IMR-90 (cell line): ENCODE measurements at regions not wholly inside any gene's neighbourhood (a gene's known extent, or its start where the extent isn't known, plus 50 kb on each side); places are given as distances from the start of the nearest gene placed in this dataset.

Experiments
- ATAC-seq: fragments of 200-7000 bp; cut with Tn5 transposase; 2 replicates; pipeline ENCODE4 v1.9.1; 2020; ENCODE audit warnings: low read depth, mild to moderate bottlenecking, moderate library complexity
- BruUV-seq: library from RNA; stranded (reverse); fragments of 400-500 nt; replicated peaks from 2 replicates; lab custom pipeline; 2021; lab: Mats Ljungman, UMichigan
- CTCF ChIA-PET: fragments of 300-600 bp; formaldehyde crosslinking; extraction: SDS; loops from one replicate; lab custom pipeline; 2021; ENCODE audit warnings: antibody characterized with exemption; lab: Yijun Ruan, JAX
- POLR2A ChIA-PET: fragments of 300-600 bp; sonication (Branson Sonifier 250); formaldehyde crosslinking; loops from one replicate; lab custom pipeline; 2022; ENCODE audit warnings: antibody characterized with exemption; ENCODE audit not compliant: unreplicated experiment; lab: Charles Lee
- DNase-seq: peaks from one replicate; pipeline ENCODE4 v3.0.0; 2013
- H2AFZ ChIP-seq: replicated peaks from 2 replicates; pipeline ENCODE3; 2013; ENCODE audit warnings: low read length, mild to moderate bottlenecking; ENCODE audit not compliant: poor library complexity
- H2AK5ac ChIP-seq: 2 replicates; pipeline ENCODE4 v1.6.1; 2013; ENCODE audit warnings: low read depth, low read length, inconsistent platforms
- H2AK9ac ChIP-seq: replicated peaks from 2 replicates; pipeline ENCODE3; 2013; ENCODE audit warnings: mild to moderate bottlenecking, low read depth, low read length, moderate library complexity; ENCODE audit not compliant: poor library complexity
- H2BK120ac ChIP-seq: 2 replicates; pipeline ENCODE4 v1.6.1; 2013; ENCODE audit warnings: low read depth, low read length, inconsistent platforms
- H2BK15ac ChIP-seq: 3 replicates; pipeline ENCODE4 v1.6.1; 2013; ENCODE audit warnings: low read depth, low read length, inconsistent platforms
- H2BK20ac ChIP-seq: 2 replicates; pipeline ENCODE4 v1.6.1; 2013; ENCODE audit warnings: low read depth, mild to moderate bottlenecking, inconsistent platforms, low read length, moderate library complexity
- H2BK5ac ChIP-seq: 2 replicates; pipeline ENCODE4 v1.6.1; 2013; ENCODE audit warnings: mild to moderate bottlenecking, low read depth, low read length, inconsistent platforms; ENCODE audit not compliant: poor library complexity, severe bottlenecking
- H3K14ac ChIP-seq: replicated peaks from 2 replicates; pipeline ENCODE4 v1.6.1; 2013; ENCODE audit warnings: low read depth, low read length, inconsistent platforms
- H3K18ac ChIP-seq: 2 replicates; pipeline ENCODE4 v1.6.1; 2013; ENCODE audit warnings: low read depth, low read length, control low read depth
- H3K23ac ChIP-seq: 2 replicates; pipeline ENCODE4 v1.6.1; 2013; ENCODE audit warnings: low read depth, low read length, inconsistent platforms
- H3K27ac ChIP-seq: 2 replicates; pipeline ENCODE4 v1.5.1; 2013; ENCODE audit warnings: mild to moderate bottlenecking, control low read depth, low read length; ENCODE audit not compliant: insufficient read depth
- H3K27me3 ChIP-seq: 2 replicates; pipeline ENCODE4 v1.6.1; 2013; ENCODE audit warnings: low read length; ENCODE audit not compliant: control insufficient read depth, insufficient read depth
- H3K36me3 ChIP-seq: 2 replicates; pipeline ENCODE4 v1.6.1; 2013; ENCODE audit warnings: low read length, mixed read lengths; ENCODE audit not compliant: control insufficient read depth, insufficient read depth
- H3K4ac ChIP-seq: 2 replicates; pipeline ENCODE4 v1.6.1; 2013; ENCODE audit warnings: low read depth, low read length, inconsistent platforms
- H3K4me1 ChIP-seq: 2 replicates; pipeline ENCODE4 v1.6.1; 2013; ENCODE audit warnings: low read length, mixed read lengths; ENCODE audit not compliant: control insufficient read depth, insufficient read depth
- H3K4me2 ChIP-seq: 2 replicates; pipeline ENCODE4 v1.6.1; 2013; ENCODE audit warnings: low read depth, mild to moderate bottlenecking, control low read depth, low read length, moderate library complexity
- H3K4me3 ChIP-seq: 2 replicates; pipeline ENCODE4 v1.5.1; 2013; ENCODE audit warnings: low read depth, mild to moderate bottlenecking, control low read depth, low read length, moderate library complexity; ENCODE audit not compliant: insufficient read depth
- H3K56ac ChIP-seq: 2 replicates; pipeline ENCODE4 v1.6.1; 2013; ENCODE audit warnings: low read length, inconsistent platforms; ENCODE audit not compliant: insufficient read depth; ENCODE audit errors: extremely low read depth
- H3K79me1 ChIP-seq, 2 experiments: 2 replicates each; pipeline ENCODE4 v1.6.1; 2013; ENCODE audit warnings: low read length in 2 of 2, inconsistent platforms in 1 of 2, low read depth in 1 of 2
- H3K9ac ChIP-seq: 2 replicates; pipeline ENCODE4 v1.6.1; 2013; ENCODE audit warnings: low read depth, low read length, control low read depth
- H3K9me1 ChIP-seq: 2 replicates; pipeline ENCODE4 v1.6.1; 2013; ENCODE audit warnings: low read length, inconsistent platforms; ENCODE audit not compliant: insufficient read depth
- H3K9me3 ChIP-seq: 2 replicates; pipeline ENCODE4 v1.6.1; 2013; ENCODE audit warnings: low read length; ENCODE audit not compliant: control insufficient read depth, insufficient read depth
- H4K20me1 ChIP-seq: 2 replicates; pipeline ENCODE4 v1.6.1; 2013; ENCODE audit warnings: low read length, inconsistent platforms; ENCODE audit not compliant: insufficient read depth
- H4K5ac ChIP-seq: 2 replicates; pipeline ENCODE4 v1.6.1; 2013; ENCODE audit warnings: mild to moderate bottlenecking, low read depth, low read length, control low read depth
- H4K8ac ChIP-seq, 2 experiments: 2 replicates each; pipeline ENCODE4 v1.6.1; 2013; ENCODE audit warnings: low read depth in 2 of 2, low read length in 2 of 2, control low read depth in 1 of 2, inconsistent platforms in 1 of 2
- H4K91ac ChIP-seq: 2 replicates; pipeline ENCODE4 v1.6.1; 2013; ENCODE audit warnings: low read depth, low read length, inconsistent platforms; ENCODE audit not compliant: insufficient read depth
- BHLHE40 ChIP-seq: fragments of 150-350 bp; IDR thresholded peaks from 2 replicates; pipeline ENCODE4 v1.6.1; 2016; ENCODE audit warnings: mild to moderate bottlenecking, low read depth, low read length
- CEBPB ChIP-seq: IDR thresholded peaks from 2 replicates; pipeline ENCODE4 v1.6.1; 2012; ENCODE audit warnings: low read depth, low read length, improper control_type of control experiment
- CHD1 ChIP-seq: IDR thresholded peaks from 2 replicates; pipeline ENCODE4 v1.6.1; 2012; ENCODE audit warnings: low read depth, low read length, improper control_type of control experiment
- CTCF ChIP-seq: conservative IDR thresholded peaks from 2 replicates; pipeline ENCODE4 v1.5.1; 2012; ENCODE audit warnings: mild to moderate bottlenecking, low read depth, low read length, improper control_type of control experiment
- ELK1 ChIP-seq: fragments of 150-350 bp; IDR thresholded peaks from 2 replicates; pipeline ENCODE4 v1.6.1; 2016; ENCODE audit warnings: low read depth, mild to moderate bottlenecking, low read length, moderate library complexity, borderline replicate concordance
- FOS ChIP-seq: fragments of 150-350 bp; IDR thresholded peaks from 2 replicates; pipeline ENCODE4 v1.6.1; 2016; ENCODE audit warnings: low read depth, low read length
- MAFK ChIP-seq: IDR thresholded peaks from 2 replicates; pipeline ENCODE4 v1.6.1; 2012; ENCODE audit warnings: low read depth, low read length, improper control_type of control experiment
- MAZ ChIP-seq: IDR thresholded peaks from 2 replicates; pipeline ENCODE4 v1.6.1; 2012; ENCODE audit warnings: low read depth, mild to moderate bottlenecking, low read length, improper control_type of control experiment, moderate library complexity, borderline replicate concordance
- MXI1 ChIP-seq: IDR thresholded peaks from 2 replicates; pipeline ENCODE4 v1.6.1; 2012; ENCODE audit warnings: low read depth, mild to moderate bottlenecking, low read length, moderate library complexity, borderline replicate concordance
- NFE2L2 ChIP-seq: fragments of 150-350 bp; IDR thresholded peaks from 2 replicates; pipeline ENCODE4 v1.6.1; 2016; ENCODE audit warnings: low read depth, mild to moderate bottlenecking, low read length
- POLR2A ChIP-seq: IDR thresholded peaks from 2 replicates; pipeline ENCODE4 v1.6.1; 2012; ENCODE audit warnings: mild to moderate bottlenecking, low read depth, low read length
- RAD21 ChIP-seq: IDR thresholded peaks from 2 replicates; pipeline ENCODE4 v1.6.1; 2012; ENCODE audit warnings: low read length, improper control_type of control experiment
- RCOR1 ChIP-seq: IDR thresholded peaks from 2 replicates; pipeline ENCODE4 v1.6.1; 2012; ENCODE audit warnings: mild to moderate bottlenecking, low read length, improper control_type of control experiment; ENCODE audit not compliant: insufficient replicate concordance
- RFX5 ChIP-seq: IDR thresholded peaks from 2 replicates; pipeline ENCODE4 v1.8.0; 2012; ENCODE audit warnings: low read depth, mild to moderate bottlenecking, low read length, moderate library complexity
- SMC3 ChIP-seq: fragments of 150-350 bp; IDR thresholded peaks from 2 replicates; pipeline ENCODE4 v1.6.1; 2016; ENCODE audit warnings: low read depth, mild to moderate bottlenecking, antibody characterized with exemption, low read length, moderate library complexity
- WGBS, 2 experiments: methylation state at CpG; one replicate each; pipeline versions ENCODE4 v1.1.5 to v1.1.7; 2013; ENCODE audit warnings: missing lambda C conversion rate in 2 of 2; ENCODE audit not compliant: insufficient read length in 1 of 2; ENCODE audit errors: extremely low coverage in 2 of 2; 5-methylcytosine and 5-hydroxymethylcytosine counted together
- dilution Hi-C: fragments of 300-500 bp; cut with HindIII; formaldehyde crosslinking; loops from one replicate; pipeline ENCODE4 v1.14.3; 2018; ENCODE audit warnings: low sequenced_read_pairs; ENCODE audit not compliant: unreplicated experiment
- in situ Hi-C: fragments of 300-500 bp; cut with MboI; formaldehyde crosslinking; loops from 3 replicates; pipeline ENCODE4 v1.14.3; 2019; ENCODE audit warnings: low sequenced_read_pairs, inconsistent platforms, mixed read lengths
- intact Hi-C: fragments of 100-400 bp; cut with micrococcal nuclease; formaldehyde crosslinking; loops from 2 replicates; pipeline ENCODE4 v1.10.0; 2022
- TF ChIP-seq, protein P1 (sequence below): fragments of 150-350 bp; IDR thresholded peaks from 2 replicates; pipeline ENCODE4 v1.6.1; 2017; ENCODE audit warnings: mild to moderate bottlenecking, antibody characterized with exemption, low read length, low read depth

DNA sequence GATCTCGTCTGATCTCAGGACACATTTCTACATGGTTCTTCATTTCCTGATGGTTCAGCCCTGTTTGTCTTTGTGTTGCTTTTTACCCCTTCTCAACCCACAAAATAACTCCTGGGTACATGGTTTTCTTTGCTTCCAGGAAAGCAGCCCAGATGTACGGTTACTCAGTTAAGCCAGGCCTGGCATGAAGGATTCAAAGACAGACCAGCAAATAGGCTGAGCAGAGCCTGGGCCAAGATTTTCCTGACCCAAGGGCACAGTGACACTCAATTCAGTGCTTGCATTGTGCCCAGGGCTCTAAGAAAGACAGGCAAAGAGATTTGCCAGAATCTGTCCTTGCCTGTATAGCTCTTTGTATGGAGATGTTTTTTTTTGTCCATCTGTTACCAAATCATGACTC is 340.8 kb upstream of the KIAA1217 start:
- intact Hi-C loops (no loop called here), dilution Hi-C loops (no loop called here), in situ Hi-C loops (no loop called here)
- no peak overlapping the region for H3K4ac ChIP-seq
- no peak overlapping the region for H3K4me3 ChIP-seq
- H3K4me2 ChIP-seq, result no peak overlapping the region
- H2AK9ac ChIP-seq, result no peak overlapping the region
- no peak overlapping the region for H2BK15ac ChIP-seq
- H4K8ac ChIP-seq, result no peak overlapping the region
- no peak overlapping the region for H2BK120ac ChIP-seq
- H2BK5ac ChIP-seq, result no peak overlapping the region
- ChIA-PET CTCF (no interaction called here), POLR2A (no interaction called here)
- no peak overlapping the region for H4K5ac ChIP-seq
- no peaks in the 10 kb centered on the region for H3K79me1 ChIP-seq
- no peak overlapping the region for H3K23ac ChIP-seq
- no peak overlapping the region for H4K91ac ChIP-seq
- DNase-seq (no peak), ATAC-seq (no peak)
- H3K14ac ChIP-seq, result no peak overlapping the region
- H3K4me1 ChIP-seq, result no peaks in the 10 kb centered on the region
- no peaks in the 10 kb centered on the region for H3K9me1 ChIP-seq
- BruUV-seq, result no TSS peak
- no peak overlapping the region for H2BK20ac ChIP-seq
- H3K27me3 ChIP-seq, result no peaks in the 10 kb centered on the region
- H3K9ac ChIP-seq, result no peak overlapping the region
- peaks cover 2% of the 10 kb centered on the region for H3K9me3 ChIP-seq
- no peak overlapping the region for H2AFZ ChIP-seq
- no peak overlapping the region for H3K18ac ChIP-seq
- H2AK5ac ChIP-seq, result no peak overlapping the region
- no peaks in the 10 kb centered on the region for H3K36me3 ChIP-seq
- H4K20me1 ChIP-seq, result no peaks in the 10 kb centered on the region
- 67% methylated on average over 1 of the region's 2 CpGs; no CpG with 5 or more reads in 1 of the 2 experiments for WGBS, 2 experiments
- H3K56ac ChIP-seq, result no peak overlapping the region
- TF ChIP-seq MXI1, result no peak
- no peak for TF ChIP-seq SMC3
- no peak for TF ChIP-seq RAD21
- TF ChIP-seq RFX5, result no peak
- no peak for TF ChIP-seq MAFK
- no peak for TF ChIP-seq RCOR1
- TF ChIP-seq CEBPB, result no peak
- no peak for TF ChIP-seq CTCF
- TF ChIP-seq FOS, result no peak
- TF ChIP-seq NFE2L2, result no peak
- TF ChIP-seq POLR2A, result no peak
- no peak for TF ChIP-seq ELK1
- TF ChIP-seq CHD1, result no peak
- TF ChIP-seq, protein P1, sequence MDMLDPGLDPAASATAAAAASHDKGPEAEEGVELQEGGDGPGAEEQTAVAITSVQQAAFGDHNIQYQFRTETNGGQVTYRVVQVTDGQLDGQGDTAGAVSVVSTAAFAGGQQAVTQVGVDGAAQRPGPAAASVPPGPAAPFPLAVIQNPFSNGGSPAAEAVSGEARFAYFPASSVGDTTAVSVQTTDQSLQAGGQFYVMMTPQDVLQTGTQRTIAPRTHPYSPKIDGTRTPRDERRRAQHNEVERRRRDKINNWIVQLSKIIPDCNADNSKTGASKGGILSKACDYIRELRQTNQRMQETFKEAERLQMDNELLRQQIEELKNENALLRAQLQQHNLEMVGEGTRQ, result no peak
- no peak for TF ChIP-seq MAZ
- no peak for TF ChIP-seq BHLHE40
- H3K27ac ChIP-seq, result no peak overlapping the region
